ENCODE measurements at regions not wholly inside any gene's neighbourhood (a gene's known extent, or its start where the extent isn't known, plus 50 kb on each side); places are given as distances from the start of the nearest gene placed in this dataset.

- no peak for TF ChIP-seq CTCF (IDR thresholded peaks at IDR 0.05; ENCODE audit: control insufficient read depth, extremely low read depth, insufficient read depth)
- no peak overlapping the region for H3K4me3 ChIP-seq (ENCODE audit: low read depth, low read length)
- DNase-seq (ENCODE audit: low read depth): no peak
Measured at GRCh38 chr12:104846056-104846767, 111.9 kb downstream of the SLC41A2 start.

- DNase-seq (ENCODE audit: low read depth): no peak
- no peak for TF ChIP-seq CTCF (IDR thresholded peaks at IDR 0.05; ENCODE audit: control insufficient read depth, extremely low read depth, insufficient read depth)
- H3K4me3 ChIP-seq (ENCODE audit: low read depth, low read length): no peak overlapping the region
Measured at GRCh38 chr12:104844123-104844522, 114.0 kb downstream of the SLC41A2 start.

GRCh38 chr12:104840262-104840661 is 117.8 kb downstream of the SLC41A2 start:
- no peak for TF ChIP-seq CTCF (IDR thresholded peaks at IDR 0.05; ENCODE audit: control insufficient read depth, extremely low read depth, insufficient read depth)
- no peak for DNase-seq (ENCODE audit: low read depth)

GRCh38 chr12:104835317-104835716 is 122.8 kb downstream of the SLC41A2 start:
- DNase-seq (ENCODE audit: low read depth): no peak
- no peak for TF ChIP-seq CTCF (IDR thresholded peaks at IDR 0.05; ENCODE audit: control insufficient read depth, extremely low read depth, insufficient read depth)
- H3K4me3 ChIP-seq (ENCODE audit: low read depth, low read length): no peak overlapping the region

More at GRCh38 chr12:104840262-104840661, 117.8 kb downstream of the SLC41A2 start:
- H3K4me3 ChIP-seq (ENCODE audit: low read depth, low read length): no peak overlapping the region

GRCh38 chr12:104834607-104835006 is 123.5 kb downstream of the SLC41A2 start:
- no peak for DNase-seq (ENCODE audit: low read depth)
- no peak overlapping the region for H3K4me3 ChIP-seq (ENCODE audit: low read depth, low read length)
- TF ChIP-seq CTCF (IDR thresholded peaks at IDR 0.05; ENCODE audit: control insufficient read depth, extremely low read depth, insufficient read depth): no peak

GRCh38 chr12:104833756-104834155 is 124.3 kb downstream of the SLC41A2 start:
- TF ChIP-seq CTCF (IDR thresholded peaks at IDR 0.05; ENCODE audit: control insufficient read depth, extremely low read depth, insufficient read depth): no peak
- no peak overlapping the region for H3K4me3 ChIP-seq (ENCODE audit: low read depth, low read length)
- no peak for DNase-seq (ENCODE audit: low read depth)

GRCh38 chr12:104828015-104828414 is 130.1 kb downstream of the SLC41A2 start:
- DNase-seq (ENCODE audit: low read depth): no peak
- TF ChIP-seq CTCF (IDR thresholded peaks at IDR 0.05; ENCODE audit: control insufficient read depth, extremely low read depth, insufficient read depth): no peak

More at GRCh38 chr12:104828015-104828414, 130.1 kb downstream of the SLC41A2 start:
- no peak overlapping the region for H3K4me3 ChIP-seq (ENCODE audit: low read depth, low read length)
